Right lobe of liver (tissue), 6 donors: ENCODE measurements at regions not wholly inside any gene's neighbourhood (a gene's known extent, or its start where the extent isn't known, plus 50 kb on each side); places are given as distances from the start of the nearest gene placed in this dataset.

Source experiments
- ATAC-seq, 4 donors: fragments of 200-7000 bp; cut with Tn5 transposase; one replicate each; pipeline ENCODE4 v1.9.1; 2020; ENCODE audit warnings: mild to moderate bottlenecking in 4 of 4, moderate library complexity in 4 of 4
- DNase-seq, 3 donors: peaks; one replicate each; pipeline ENCODE4 v3.0.0-alpha.2; 2020
- H3K27ac ChIP-seq, 3 donors: fragments of 200-600 bp; one replicate each; pipeline ENCODE4 v1.8.0; 2022
- H3K27me3 ChIP-seq, 2 donors: fragments of 200-600 bp; one replicate each; pipeline ENCODE4 v1.8.0; 2022
- H3K36me3 ChIP-seq, 4 donors: fragments of 200-600 bp; sonication (generic) in 1 of 4; one replicate each; pipeline versions ENCODE4 v1.5.1 to v1.8.0; 2017 to 2022; ENCODE audit warnings: control low read depth in 1 of 4
- H3K4me1 ChIP-seq, 4 donors: fragments of 200-600 bp; sonication (generic) in 1 of 4; one replicate each; pipeline versions ENCODE4 v1.5.1 to v1.8.0; 2017 to 2022; ENCODE audit warnings: control low read depth in 1 of 4
- H3K4me3 ChIP-seq, 3 donors: fragments of 200-600 bp; one replicate each; pipeline ENCODE4 v1.8.0; 2022
- H3K9me3 ChIP-seq, 4 donors: fragments of 200-600 bp; sonication (generic) in 1 of 4; one replicate each; pipeline versions ENCODE4 v1.5.1 to v1.8.0; 2017 to 2022; ENCODE audit warnings: control low read depth in 1 of 4
- POLR2A ChIP-seq: fragments of 450-650 bp; IDR thresholded peaks from one replicate; pipeline ENCODE4 v1.6.1; 2017; ENCODE audit warnings: antibody characterized with exemption, mild to moderate bottlenecking
- WGBS: methylation state at CpG from one replicate; pipeline ENCODE4 v1.1.6; 2018; ENCODE audit warnings: low coverage, low lambda C conversion rate; ENCODE audit not compliant: insufficient coverage; ENCODE audit errors: missing lambda C conversion rate; 5-methylcytosine and 5-hydroxymethylcytosine counted together
- intact Hi-C, 2 donors: fragments of 100-400 bp; cut with DNase I; formaldehyde crosslinking; loops; one replicate each; pipeline versions ENCODE4 v1.11.2 to v1.14.1; 2022
- TF ChIP-seq, protein P1 (sequence below), 4 donors: fragments of 200-600 bp in 3 of 4; fragments of 450-650 bp in 1 of 4; IDR thresholded peaks; one replicate each; pipeline versions ENCODE4 v1.5.1 to v1.8.0; 2016 to 2022; ENCODE audit warnings: antibody characterized with exemption in 4 of 4, mild to moderate bottlenecking in 2 of 4
- donor health status: DM: no; HTN: yes; CAD: no.
- donor health status: DM: no; HTN: no; CAD: no.
- donor health status: DM: no; HTN: no; CAD: no.
- donor health status: DM: no; HTN: yes; CAD: no.
- donor health status: DM: no; HTN: yes; CAD: no.

DNA sequence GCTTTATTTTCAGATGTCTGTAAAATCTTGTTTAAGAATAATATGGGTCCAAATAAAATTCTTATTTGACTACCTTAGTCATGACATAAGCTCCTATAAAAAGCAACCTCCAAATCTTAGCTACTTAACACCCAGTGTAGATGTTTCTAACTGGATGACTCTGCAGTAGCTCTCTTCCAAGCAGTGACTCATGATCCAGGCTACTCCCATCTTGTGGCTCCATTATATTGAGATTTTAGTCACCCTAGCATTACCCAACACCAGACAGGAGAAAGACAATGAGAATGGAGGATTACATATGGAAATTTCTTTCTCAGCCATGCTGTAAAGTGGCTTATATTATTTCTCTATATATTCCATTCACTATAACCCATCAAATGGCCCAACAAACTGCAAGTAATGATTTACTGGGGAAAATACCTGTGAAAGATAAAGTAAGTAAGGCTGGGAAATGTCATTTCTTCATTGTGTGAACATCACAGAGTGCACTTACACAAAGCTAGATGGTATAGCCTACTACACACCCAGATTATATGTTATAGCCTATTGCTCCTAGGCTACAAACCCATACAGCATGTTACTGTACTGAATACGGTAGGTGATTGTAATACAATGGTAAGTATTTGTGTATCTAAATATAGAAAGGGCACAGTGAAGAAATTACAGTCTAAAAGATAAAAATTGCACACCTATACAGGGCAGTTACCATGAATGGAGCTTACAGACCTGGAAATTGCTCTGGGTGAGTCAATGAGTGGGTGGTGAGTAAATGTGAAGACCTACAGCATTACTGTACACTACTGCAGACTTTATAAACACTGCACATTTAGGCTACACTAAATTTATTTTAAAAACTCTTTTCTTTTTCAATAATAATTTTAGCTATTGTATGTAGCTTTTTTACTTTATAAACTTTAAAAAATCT, 163.2 kb downstream of the DYRK2 start:
- ATAC-seq = no peak
- no peak for TF ChIP-seq POLR2A
- TF ChIP-seq, protein P1, sequence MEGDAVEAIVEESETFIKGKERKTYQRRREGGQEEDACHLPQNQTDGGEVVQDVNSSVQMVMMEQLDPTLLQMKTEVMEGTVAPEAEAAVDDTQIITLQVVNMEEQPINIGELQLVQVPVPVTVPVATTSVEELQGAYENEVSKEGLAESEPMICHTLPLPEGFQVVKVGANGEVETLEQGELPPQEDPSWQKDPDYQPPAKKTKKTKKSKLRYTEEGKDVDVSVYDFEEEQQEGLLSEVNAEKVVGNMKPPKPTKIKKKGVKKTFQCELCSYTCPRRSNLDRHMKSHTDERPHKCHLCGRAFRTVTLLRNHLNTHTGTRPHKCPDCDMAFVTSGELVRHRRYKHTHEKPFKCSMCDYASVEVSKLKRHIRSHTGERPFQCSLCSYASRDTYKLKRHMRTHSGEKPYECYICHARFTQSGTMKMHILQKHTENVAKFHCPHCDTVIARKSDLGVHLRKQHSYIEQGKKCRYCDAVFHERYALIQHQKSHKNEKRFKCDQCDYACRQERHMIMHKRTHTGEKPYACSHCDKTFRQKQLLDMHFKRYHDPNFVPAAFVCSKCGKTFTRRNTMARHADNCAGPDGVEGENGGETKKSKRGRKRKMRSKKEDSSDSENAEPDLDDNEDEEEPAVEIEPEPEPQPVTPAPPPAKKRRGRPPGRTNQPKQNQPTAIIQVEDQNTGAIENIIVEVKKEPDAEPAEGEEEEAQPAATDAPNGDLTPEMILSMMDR (IDR thresholded peaks at IDR 0.05) = no peak
- Histone ChIP-seq H3K4me3 (no peak overlapping the region), H3K36me3 (no peaks in the 10 kb centered on the region), H3K9me3 (peaks cover 0 to 2% (median 0%) of the 10 kb centered on the region in 4 donors), H3K27ac (no peak overlapping the region), H3K4me1 (no peaks in the 10 kb centered on the region), H3K27me3 (no peaks in the 10 kb centered on the region)
- 75% methylated on average over 1 of the region's 1 CpG for WGBS
- DNase-seq = no peak
- intact Hi-C loops = no loop called here

DNA sequence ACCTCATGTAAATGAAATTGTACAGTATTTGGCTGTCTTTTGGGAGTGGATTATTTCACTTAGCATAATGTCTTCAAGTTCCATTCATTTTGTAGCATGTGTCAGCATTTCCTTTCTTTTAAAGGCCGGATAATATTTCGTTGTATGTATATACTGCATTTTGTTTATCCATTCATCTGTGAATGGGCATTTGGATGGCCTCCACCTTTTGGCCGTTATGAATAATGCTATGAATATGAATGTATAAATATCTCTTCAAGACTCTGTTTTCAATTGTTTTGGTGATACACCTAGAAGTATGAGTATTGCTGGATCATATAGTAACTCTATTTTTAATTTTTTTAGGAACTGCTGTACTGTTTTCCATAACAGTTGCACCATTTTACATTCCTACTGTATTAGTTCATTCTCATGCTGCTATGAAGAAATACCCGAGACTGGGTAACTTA, 164.9 kb downstream of the DYRK2 start:
- intact Hi-C loops = no loop called here
- Histone ChIP-seq H3K36me3 (no peaks in the 10 kb centered on the region), H3K27ac (no peak overlapping the region), H3K4me1 (no peaks in the 10 kb centered on the region), H3K4me3 (no peak overlapping the region), H3K27me3 (no peaks in the 10 kb centered on the region), H3K9me3 (peaks cover 0 to 8% (median 0%) of the 10 kb centered on the region in 4 donors)
- 55% methylated on average over 4 of the region's 4 CpGs for WGBS
- TF ChIP-seq, protein P1 (IDR thresholded peaks at IDR 0.05) = no peak
- TF ChIP-seq POLR2A = no peak
- ATAC-seq = no peak
- DNase-seq = no peak

GRCh38 chr12:67816269-67816668, 167.7 kb downstream of the DYRK2 start:
- Histone ChIP-seq H3K4me3 (no peak overlapping the region), H3K27me3 (no peaks in the 10 kb centered on the region), H3K4me1 (no peaks in the 10 kb centered on the region), H3K9me3 (peaks cover 0 to 8% (median 0%) of the 10 kb centered on the region in 4 donors), H3K27ac (no peak overlapping the region), H3K36me3 (no peaks in the 10 kb centered on the region)
- 55% methylated on average over 2 of the region's 2 CpGs for WGBS
- DNase-seq (no peak), ATAC-seq (no peak)
- intact Hi-C loops = no loop called here
- TF ChIP-seq, protein P1 (IDR thresholded peaks at IDR 0.05) = no peak
- TF ChIP-seq POLR2A = no peak

DNA sequence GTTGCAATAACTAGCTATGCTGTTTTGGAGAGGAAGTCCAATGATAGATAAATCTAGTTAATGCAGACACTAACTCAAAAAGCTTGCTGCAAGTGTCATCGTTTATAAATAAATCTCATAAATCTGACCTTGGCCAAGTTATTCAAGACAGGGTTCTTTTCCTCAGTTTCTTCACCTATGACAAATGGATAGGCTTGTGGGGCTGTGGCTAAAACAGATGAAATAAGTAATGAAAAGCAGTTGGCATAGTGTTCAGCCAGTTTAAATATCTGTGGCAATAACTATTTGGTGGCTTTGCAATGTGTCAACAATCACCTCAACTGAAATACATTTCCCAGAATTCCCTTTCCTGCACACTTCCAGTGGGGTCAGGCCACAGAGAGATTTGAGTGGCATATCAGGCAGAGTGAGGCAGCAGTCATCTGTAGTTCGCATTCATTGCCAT, 169.9 kb downstream of the DYRK2 start:
- Histone ChIP-seq H3K4me1 (no peaks in the 10 kb centered on the region), H3K27me3 (no peaks in the 10 kb centered on the region), H3K36me3 (no peaks in the 10 kb centered on the region), H3K4me3 (no peak overlapping the region), H3K27ac (no peak overlapping the region), H3K9me3 (peaks cover 0 to 8% (median 0%) of the 10 kb centered on the region in 4 donors)
- 61% methylated on average over 2 of the region's 2 CpGs for WGBS
- intact Hi-C loops = no loop called here
- no peak for TF ChIP-seq POLR2A
- TF ChIP-seq, protein P1 (IDR thresholded peaks at IDR 0.05) = no peak
- ATAC-seq (peak in 1 of 4 donors; percentile 48), DNase-seq (no peak)
